HEK293 (cell line): ENCODE measurements at regions not wholly inside any gene's neighbourhood (a gene's known extent, or its start where the extent isn't known, plus 50 kb on each side); places are given as distances from the start of the nearest gene placed in this dataset.

Source experiments
- CTCF ChIA-PET: fragments of 350-600 bp; formaldehyde crosslinking; extraction: SDS; loops from one replicate; lab custom pipeline; 2021; ENCODE audit warnings: antibody characterized with exemption; lab: Yijun Ruan, JAX
- POLR2A ChIA-PET: fragments of 300-600 bp; formaldehyde crosslinking; extraction: SDS; loops from one replicate; lab custom pipeline; 2020; ENCODE audit warnings: antibody characterized with exemption, inconsistent platforms; lab: Yijun Ruan, JAX
- H3K27ac ChIP-seq: fragments of 200-500 bp; sonication (Bioruptor generic); 2 replicates; pipeline ENCODE4 v1.5.1; 2014; ENCODE audit warnings: low read depth, low read length, control low read depth, inconsistent platforms; ENCODE audit errors: extremely low read depth
- H3K36me3 ChIP-seq, 2 experiments: fragments of 200-500 bp in 1 of 2; sonication (Bioruptor generic) in 1 of 2; 1 replicate in 1 of 2; 2 replicates in 1 of 2; pipeline ENCODE4 v1.5.1; 2014 to 2017; ENCODE audit warnings: inconsistent platforms in 2 of 2, low read length in 2 of 2; ENCODE audit not compliant: control insufficient read depth in 2 of 2, insufficient read depth in 1 of 2
- H3K4me1 ChIP-seq: fragments of 200-500 bp; sonication (Bioruptor generic); 2 replicates; pipeline ENCODE4 v1.5.1; 2014; ENCODE audit warnings: mild to moderate bottlenecking, low read length, inconsistent platforms; ENCODE audit not compliant: control insufficient read depth, insufficient read depth
- H3K4me3 ChIP-seq: 2 replicates; pipeline ENCODE4 v1.5.1; 2011; ENCODE audit warnings: low read depth, mild to moderate bottlenecking, control low read depth, low read length, moderate library complexity
- H3K9me3 ChIP-seq: fragments of 200-500 bp; sonication (Bioruptor generic); 2 replicates; pipeline ENCODE4 v1.5.1; 2014; ENCODE audit warnings: low read depth, low read length, inconsistent platforms; ENCODE audit not compliant: control insufficient read depth, insufficient read depth
- GLIS1 ChIP-seq: fragments of 450-650 bp; formaldehyde crosslinking; IDR thresholded peaks from 2 replicates; pipeline ENCODE4 v1.5.1; 2016; ENCODE audit warnings: missing biosample characterization, missing genetic modification characterization
- SP7 ChIP-seq: fragments of 450-650 bp; formaldehyde crosslinking; IDR thresholded peaks from 2 replicates; pipeline ENCODE4 v1.5.1; 2016; ENCODE audit warnings: missing biosample characterization, missing genetic modification characterization
- TRIM28 ChIP-seq: IDR thresholded peaks from 2 replicates; pipeline ENCODE4 v1.6.1; 2011; ENCODE audit warnings: low read length, control low read depth, borderline replicate concordance
- ZBTB17 ChIP-seq: fragments of 450-650 bp; formaldehyde crosslinking; IDR thresholded peaks from 2 replicates; pipeline ENCODE4 v1.5.1; 2016; ENCODE audit warnings: missing biosample characterization, missing genetic modification characterization
- ZBTB21 ChIP-seq: fragments of 450-650 bp; formaldehyde crosslinking; IDR thresholded peaks from 2 replicates; pipeline ENCODE4 v1.5.1; 2017; ENCODE audit warnings: missing biosample characterization, missing genetic modification characterization
- ZNF10 ChIP-seq: fragments of 450-650 bp; formaldehyde crosslinking; IDR thresholded peaks from 2 replicates; pipeline ENCODE4 v1.5.1; 2017; ENCODE audit warnings: missing biosample characterization, missing genetic modification characterization
- ZNF132 ChIP-seq: fragments of 450-650 bp; formaldehyde crosslinking; IDR thresholded peaks from 2 replicates; pipeline ENCODE4 v1.5.1; 2017; ENCODE audit warnings: missing biosample characterization, missing genetic modification characterization, borderline replicate concordance
- ZNF169 ChIP-seq: fragments of 450-650 bp; formaldehyde crosslinking; IDR thresholded peaks from 2 replicates; pipeline ENCODE4 v1.5.1; 2016; ENCODE audit warnings: missing biosample characterization, missing genetic modification characterization
- ZNF175 ChIP-seq: fragments of 450-650 bp; formaldehyde crosslinking; IDR thresholded peaks from 2 replicates; pipeline ENCODE4 v1.5.1; 2016; ENCODE audit warnings: missing biosample characterization, missing genetic modification characterization
- ZNF2 ChIP-seq: fragments of 450-650 bp; formaldehyde crosslinking; IDR thresholded peaks from 2 replicates; pipeline ENCODE4 v1.5.1; 2016; ENCODE audit warnings: missing biosample characterization, missing genetic modification characterization
- ZNF302 ChIP-seq: fragments of 450-650 bp; formaldehyde crosslinking; IDR thresholded peaks from 2 replicates; pipeline ENCODE4 v1.5.1; 2016; ENCODE audit warnings: missing biosample characterization, missing genetic modification characterization, low read depth
- ZNF350 ChIP-seq: fragments of 450-650 bp; formaldehyde crosslinking; IDR thresholded peaks from 2 replicates; pipeline ENCODE4 v1.5.0; 2017; ENCODE audit warnings: missing biosample characterization, mild to moderate bottlenecking, missing genetic modification characterization
- ZNF391 ChIP-seq: fragments of 450-650 bp; formaldehyde crosslinking; IDR thresholded peaks from 2 replicates; pipeline ENCODE4 v1.5.1; 2016; ENCODE audit warnings: low read depth, missing biosample characterization, missing genetic modification characterization, borderline replicate concordance
- ZNF529 ChIP-seq: fragments of 450-650 bp; formaldehyde crosslinking; IDR thresholded peaks from 2 replicates; pipeline ENCODE4 v1.5.1; 2017; ENCODE audit warnings: missing genetic modification characterization, missing biosample characterization; ENCODE audit not compliant: insufficient replicate concordance
- ZNF571 ChIP-seq: fragments of 450-650 bp; formaldehyde crosslinking; IDR thresholded peaks from 2 replicates; pipeline ENCODE4 v1.5.0; 2017; ENCODE audit warnings: missing biosample characterization, missing genetic modification characterization
- ZNF670 ChIP-seq: fragments of 450-650 bp; formaldehyde crosslinking; IDR thresholded peaks from 2 replicates; pipeline ENCODE4 v1.5.1; 2016; ENCODE audit warnings: missing biosample characterization, missing genetic modification characterization, low read depth
- ZNF701 ChIP-seq: fragments of 450-650 bp; formaldehyde crosslinking; IDR thresholded peaks from 2 replicates; pipeline ENCODE4 v1.5.1; 2016; ENCODE audit warnings: missing biosample characterization, missing genetic modification characterization
- ZNF76 ChIP-seq: fragments of 450-650 bp; formaldehyde crosslinking; IDR thresholded peaks from 2 replicates; pipeline ENCODE4; 2016; ENCODE audit warnings: low read depth, missing biosample characterization, missing genetic modification characterization, borderline replicate concordance
- TF ChIP-seq, protein P1 (sequence below): fragments of 450-650 bp; formaldehyde crosslinking; IDR thresholded peaks from 2 replicates; pipeline ENCODE4 v1.5.1; 2016; ENCODE audit warnings: missing biosample characterization, missing genetic modification characterization
- TF ChIP-seq, protein P2 (sequence below): fragments of 450-650 bp; formaldehyde crosslinking; optimal IDR thresholded peaks from 2 replicates; pipeline ENCODE3; 2016; ENCODE audit warnings: missing biosample characterization, mild to moderate bottlenecking, missing genetic modification characterization

DNA sequence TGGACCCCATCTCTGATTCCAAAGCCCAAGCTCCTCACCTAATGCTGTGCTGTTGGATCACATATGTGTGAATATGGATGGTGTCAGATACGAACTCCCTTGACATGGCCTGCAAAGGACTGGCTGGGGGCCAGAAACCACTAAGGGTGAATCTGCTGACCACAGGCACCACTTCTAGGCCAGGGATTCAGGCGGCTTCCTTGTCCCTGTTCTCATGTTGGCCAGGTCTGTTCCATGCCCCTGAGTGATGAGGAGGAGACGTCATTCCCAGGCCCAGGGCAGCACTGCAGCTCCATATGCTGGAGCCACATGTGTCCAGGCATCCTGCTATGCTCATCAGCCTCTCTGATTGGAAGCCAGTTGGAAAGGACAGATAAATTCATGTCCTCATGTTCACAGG, 130.0 kb upstream of the BDNF start (continued):
- TF ChIP-seq TRIM28 = no peak
- TF ChIP-seq ZNF350 (tag by site-specific recombination) = no peak

DNA sequence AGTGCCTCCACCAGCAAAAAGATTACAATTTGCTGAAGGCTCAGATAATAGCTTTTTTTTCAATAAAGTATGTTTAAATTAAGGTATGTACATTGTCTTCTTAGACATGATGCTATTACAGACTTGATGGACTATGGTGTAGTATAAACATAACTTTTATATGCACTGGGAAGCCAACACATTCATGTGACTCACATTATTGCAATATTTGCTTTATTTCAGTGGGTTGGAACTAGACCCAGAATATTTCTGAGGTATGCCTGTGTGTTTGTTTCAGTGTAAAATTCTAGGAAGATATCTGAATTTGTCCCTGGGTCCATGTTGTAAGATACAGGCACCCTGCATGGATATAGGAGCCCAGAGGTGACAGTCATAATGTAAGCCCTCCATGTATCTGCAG, 120.0 kb upstream of the BDNF start:
- TF ChIP-seq, protein P1, sequence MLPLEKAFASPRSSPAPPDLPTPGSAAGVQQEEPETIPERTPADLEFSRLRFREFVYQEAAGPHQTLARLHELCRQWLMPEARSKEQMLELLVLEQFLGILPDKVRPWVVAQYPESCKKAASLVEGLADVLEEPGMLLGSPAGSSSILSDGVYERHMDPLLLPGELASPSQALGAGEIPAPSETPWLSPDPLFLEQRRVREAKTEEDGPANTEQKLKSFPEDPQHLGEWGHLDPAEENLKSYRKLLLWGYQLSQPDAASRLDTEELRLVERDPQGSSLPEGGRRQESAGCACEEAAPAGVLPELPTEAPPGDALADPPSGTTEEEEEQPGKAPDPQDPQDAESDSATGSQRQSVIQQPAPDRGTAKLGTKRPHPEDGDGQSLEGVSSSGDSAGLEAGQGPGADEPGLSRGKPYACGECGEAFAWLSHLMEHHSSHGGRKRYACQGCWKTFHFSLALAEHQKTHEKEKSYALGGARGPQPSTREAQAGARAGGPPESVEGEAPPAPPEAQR (tag by site-specific recombination) = no peak
- TF ChIP-seq ZNF391 (tag by site-specific recombination) (no peak), ZNF132 (no peak), ZBTB17 (no peak), ZNF701 (tag by site-specific recombination) (no peak), SP7 (tag by site-specific recombination) (no peak)
- TF ChIP-seq, all 188 proteins: peak for 0
- Histone ChIP-seq H3K27ac (no peak overlapping the region), H3K4me3 (no peak overlapping the region), H3K4me1 (no peaks in the 10 kb centered on the region), H3K9me3 (no peaks in the 10 kb centered on the region), H3K36me3 (no peaks in the 10 kb centered on the region)
- ChIA-PET POLR2A (no interaction called here), CTCF (no interaction called here)

DNA sequence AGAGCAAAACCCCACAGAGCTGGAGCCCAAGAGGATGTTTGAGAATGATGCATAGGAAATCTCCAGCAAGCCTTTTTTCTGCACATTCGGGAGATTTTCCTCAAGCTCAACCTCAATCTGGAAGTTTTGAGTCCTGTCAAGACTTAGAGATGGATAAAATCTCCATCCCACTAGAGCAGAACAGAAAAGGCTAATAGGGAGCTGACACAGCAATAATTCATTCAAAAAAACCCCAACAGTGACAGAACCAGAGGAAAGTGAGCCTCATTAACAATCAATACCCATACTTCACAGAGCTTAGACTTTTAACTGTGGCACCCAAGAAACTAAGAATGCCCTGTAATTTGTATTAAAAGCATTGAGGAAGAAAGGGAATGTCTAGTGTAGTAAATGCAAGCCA, 115.9 kb upstream of the BDNF start:
- POLR2A ChIA-PET = no interaction called here
- CTCF ChIA-PET = interaction anchor here (0.6 kb wide), 1 partner anchor 23 kb away, joined by 3 read pairs; no protein-coding TSS in a partner anchor
- TF ChIP-seq ZNF76 (tag by site-specific recombination) = no peak
- no peak for TF ChIP-seq ZNF701 (tag by site-specific recombination)
- Histone ChIP-seq H3K36me3 (no peaks in the 10 kb centered on the region), H3K27ac (no peak overlapping the region), H3K9me3 (no peaks in the 10 kb centered on the region), H3K4me3 (no peak overlapping the region), H3K4me1 (no peaks in the 10 kb centered on the region)

DNA sequence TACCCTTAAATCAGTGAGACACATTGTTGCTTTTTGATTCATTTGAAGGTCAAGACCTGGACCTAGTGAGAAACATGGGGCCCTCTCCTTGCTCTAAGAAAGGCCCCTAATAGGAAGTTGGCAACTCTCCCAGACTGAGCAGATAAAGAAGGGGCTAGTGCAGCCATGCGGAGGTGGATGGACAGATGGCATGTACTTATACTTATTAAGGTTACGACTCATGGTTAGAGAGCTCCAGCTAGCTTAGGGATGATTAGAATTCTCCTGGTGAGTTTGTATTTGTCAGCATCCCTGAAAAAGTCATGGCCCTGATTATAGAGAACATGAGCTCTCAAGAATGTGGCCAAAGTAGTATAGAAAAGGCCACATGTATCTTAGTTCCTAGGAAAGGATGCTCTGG, 112.1 kb upstream of the BDNF start:
- H3K36me3 ChIP-seq = no peaks in the 10 kb centered on the region
- H3K4me1 ChIP-seq = no peaks in the 10 kb centered on the region
- H3K27ac ChIP-seq = no peak overlapping the region
- POLR2A ChIA-PET = no interaction called here
- TF ChIP-seq GLIS1 (no peak), ZNF175 (tag by site-specific recombination) (no peak), ZBTB21 (tag by site-specific recombination) (no peak), ZNF529 (tag by site-specific recombination) (no peak), ZNF302 (tag by site-specific recombination) (no peak), ZNF2 (no peak), ZNF571 (tag by site-specific recombination) (no peak), ZNF670 (tag by site-specific recombination) (no peak), ZNF169 (tag by site-specific recombination) (no peak), ZNF10 (tag by site-specific recombination) (no peak)
- TF ChIP-seq, protein P2, sequence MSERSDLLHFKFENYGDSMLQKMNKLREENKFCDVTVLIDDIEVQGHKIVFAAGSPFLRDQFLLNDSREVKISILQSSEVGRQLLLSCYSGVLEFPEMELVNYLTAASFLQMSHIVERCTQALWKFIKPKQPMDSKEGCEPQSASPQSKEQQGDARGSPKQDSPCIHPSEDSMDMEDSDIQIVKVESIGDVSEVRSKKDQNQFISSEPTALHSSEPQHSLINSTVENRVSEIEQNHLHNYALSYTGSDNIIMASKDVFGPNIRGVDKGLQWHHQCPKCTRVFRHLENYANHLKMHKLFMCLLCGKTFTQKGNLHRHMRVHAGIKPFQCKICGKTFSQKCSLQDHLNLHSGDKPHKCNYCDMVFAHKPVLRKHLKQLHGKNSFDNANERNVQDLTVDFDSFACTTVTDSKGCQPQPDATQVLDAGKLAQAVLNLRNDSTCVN (tag by site-specific recombination) = no peak
- H3K9me3 ChIP-seq = no peaks in the 10 kb centered on the region
- H3K4me3 ChIP-seq = no peak overlapping the region
- CTCF ChIA-PET = no interaction called here
